ENCODE measurements at regions not wholly inside any gene's neighbourhood (a gene's known extent, or its start where the extent isn't known, plus 50 kb on each side); places are given as distances from the start of the nearest gene placed in this dataset.

DNA sequence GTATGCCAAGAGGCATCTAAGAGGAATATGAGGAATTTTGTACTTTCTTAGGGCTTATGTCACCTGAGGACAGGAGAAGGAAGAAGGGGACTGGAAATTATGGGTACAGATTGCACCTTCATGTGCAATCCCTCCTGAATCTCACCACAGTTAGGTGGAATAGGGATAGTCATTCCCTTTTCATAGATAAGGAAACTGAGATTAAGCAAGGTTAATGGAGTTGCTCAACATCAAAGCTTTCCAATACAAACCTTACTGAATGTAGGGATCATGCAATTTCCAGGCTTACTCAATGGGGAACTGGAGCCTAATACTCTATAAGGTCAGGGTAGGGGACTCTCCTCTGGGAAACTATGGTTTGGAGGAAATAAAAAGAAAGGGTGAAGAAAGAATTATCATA, 133.0 kb downstream of the C11orf87 start:
- DNase-seq: no peak

DNA sequence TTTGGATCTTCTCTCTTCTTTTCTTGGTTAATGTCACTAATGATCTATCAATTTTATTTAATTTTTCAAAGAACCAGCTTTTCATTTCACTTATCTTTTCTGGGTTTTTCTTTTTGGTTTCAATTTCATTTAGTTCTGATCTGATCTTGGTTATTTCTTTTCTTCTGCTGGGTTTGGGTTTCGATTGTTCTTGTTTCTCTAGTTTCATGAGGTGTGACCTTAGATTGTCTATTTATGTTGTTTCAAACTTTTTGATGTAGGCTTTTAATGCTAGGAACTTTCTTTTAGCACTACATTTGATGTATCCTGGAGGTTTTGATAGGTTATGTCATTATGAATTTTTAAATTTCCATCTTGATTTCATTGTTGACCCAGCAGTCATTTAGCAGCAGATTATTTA, 142.3 kb downstream of the C11orf87 start:
- DNase-seq: no peak

GRCh38 chr11:109582470-109582869, 160.5 kb downstream of the C11orf87 start:
- DNase-seq: no peak

- peak; percentile 73 for DNase-seq
Observed at GRCh38 chr11:109584001-109584972, 162.3 kb downstream of the C11orf87 start.

DNA sequence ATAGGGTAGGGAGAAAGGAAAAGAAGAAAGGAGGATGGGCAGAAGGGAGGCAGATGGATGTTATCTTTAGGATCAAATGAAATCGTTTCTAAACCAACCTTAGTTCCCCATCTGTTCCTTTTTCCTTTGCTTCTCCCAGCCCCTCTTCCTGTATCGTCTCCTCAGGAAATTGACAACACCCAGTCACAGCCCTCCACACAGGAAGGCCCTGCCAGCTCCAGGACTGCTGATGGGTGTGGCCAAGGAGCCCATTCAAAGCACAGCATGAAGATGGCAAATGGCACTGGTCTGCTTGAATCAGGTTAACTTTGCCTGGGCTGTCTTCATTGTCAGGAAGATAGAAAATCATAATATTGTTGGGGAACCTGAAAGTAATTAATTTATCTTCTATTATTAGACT, 164.8 kb downstream of the C11orf87 start:
- DNase-seq: no peak

DNA sequence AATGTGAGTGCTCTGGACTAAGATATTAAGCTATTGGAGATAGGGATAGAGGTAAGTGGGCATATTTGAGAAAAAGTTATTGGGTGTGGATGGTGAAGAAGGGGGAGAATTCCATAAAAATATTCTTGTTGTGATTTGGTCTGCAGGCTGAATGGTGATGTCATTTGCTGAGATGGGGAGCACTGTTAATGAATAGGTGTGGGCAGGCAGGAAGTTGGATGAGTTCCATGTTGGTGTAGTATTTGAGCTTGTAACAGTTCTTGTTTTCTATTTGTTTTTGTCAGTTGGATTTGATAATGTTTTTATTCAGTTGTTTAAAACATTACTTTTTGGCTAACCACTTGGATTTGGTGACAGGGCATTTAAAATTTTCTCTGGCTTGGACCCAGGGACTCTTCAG, 168.8 kb downstream of the C11orf87 start:
- no peak for DNase-seq

- no peak for DNase-seq
Observed at GRCh38 chr11:109597336-109597735, 175.3 kb downstream of the C11orf87 start.

DNA sequence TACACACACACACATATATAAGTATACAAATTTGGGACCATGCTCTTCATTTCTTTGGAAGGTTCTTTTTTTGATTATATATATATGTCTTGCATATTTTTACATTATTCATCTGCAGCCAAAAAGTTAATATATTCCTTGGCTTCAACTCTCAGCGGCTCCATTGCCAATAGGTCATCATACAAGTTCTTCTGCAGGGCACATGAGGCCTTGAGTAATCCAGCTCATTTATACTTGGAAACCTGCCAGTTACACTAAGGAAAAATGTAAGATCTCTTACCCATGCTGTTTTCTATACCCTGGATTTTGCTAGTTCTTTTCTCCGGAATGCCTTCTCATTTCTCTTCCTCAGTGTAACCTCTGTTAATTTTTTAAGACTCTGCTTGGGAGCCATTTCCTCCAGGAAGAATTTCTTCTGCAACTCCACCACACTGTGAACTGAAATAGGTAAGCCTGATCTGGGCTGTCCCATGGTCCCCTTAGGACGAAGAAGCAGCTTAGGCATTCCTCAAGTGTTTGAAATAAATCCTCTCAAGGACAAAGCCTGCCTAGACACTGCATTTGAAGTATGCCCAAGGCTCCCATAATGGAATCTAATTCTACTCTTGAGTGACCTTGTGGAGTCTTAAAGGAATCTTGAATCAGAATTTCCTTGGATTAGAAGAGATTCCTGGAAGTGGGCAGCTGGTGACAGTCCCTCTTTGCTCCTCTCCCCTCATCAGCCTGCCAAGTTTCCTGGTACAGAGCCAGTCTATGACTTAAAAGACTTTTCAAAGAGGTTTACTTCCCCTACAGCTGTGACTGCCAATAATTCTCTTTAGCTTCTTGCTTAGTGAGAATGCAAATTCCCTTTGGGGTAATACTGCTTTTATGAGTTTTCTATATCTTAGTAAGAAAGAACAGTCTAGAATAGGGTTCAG, 182.8 kb downstream of the C11orf87 start:
- DNase-seq: peak; percentile 38

DNA sequence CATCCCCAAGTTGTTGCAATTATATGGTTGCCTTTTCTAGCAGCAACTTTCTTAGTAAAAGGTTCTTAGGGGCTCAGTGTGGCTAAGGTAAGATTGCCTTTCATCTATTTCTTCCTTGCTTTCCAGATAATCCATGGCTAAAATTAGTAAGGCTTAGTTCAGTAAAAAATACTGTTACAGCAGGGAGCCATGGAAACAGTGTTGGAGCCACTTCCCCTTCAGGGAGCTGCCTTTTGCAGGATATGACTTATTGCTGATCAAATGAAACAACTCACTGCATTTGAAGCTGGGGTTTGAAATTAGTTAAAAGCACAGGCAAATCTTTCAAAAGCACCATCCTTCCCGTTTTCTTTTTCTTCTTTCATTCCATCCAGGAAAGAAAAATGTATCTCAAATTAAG, 184.3 kb downstream of the C11orf87 start:
- DNase-seq: no peak

DNA sequence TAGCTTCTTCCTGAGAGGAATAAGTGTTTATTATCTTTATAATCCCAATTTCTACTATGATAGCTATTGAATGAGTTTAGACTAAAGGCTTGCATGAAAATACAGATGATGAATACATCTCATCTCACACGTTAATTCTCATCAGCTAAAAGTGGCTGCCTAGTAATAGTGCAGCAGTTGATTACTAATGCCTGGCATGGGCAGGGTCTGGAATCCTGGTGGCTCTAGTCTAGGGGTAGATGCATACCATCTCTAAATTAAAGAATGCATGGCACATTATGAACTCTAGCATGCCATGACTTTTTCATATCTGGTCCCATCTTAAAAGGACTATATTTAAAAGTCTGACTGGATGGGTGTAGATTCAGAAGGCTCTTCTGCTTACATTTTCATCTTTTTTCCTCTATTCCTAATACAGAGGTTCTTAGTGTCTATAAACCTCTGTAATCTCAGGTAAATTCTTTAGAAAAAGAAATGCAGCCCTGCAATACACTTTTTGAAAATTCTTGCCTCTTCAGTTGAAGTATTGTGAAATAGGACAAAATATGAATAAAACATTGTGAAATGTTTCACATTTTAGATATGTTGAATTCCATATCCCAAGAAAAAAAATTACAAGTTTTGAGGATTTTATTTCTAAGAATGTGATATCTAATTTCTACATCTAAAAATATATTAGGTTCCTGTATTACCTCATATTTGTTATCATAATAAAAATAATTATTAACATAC, 187.6 kb downstream of the C11orf87 start:
- DNase-seq: no peak

DNA sequence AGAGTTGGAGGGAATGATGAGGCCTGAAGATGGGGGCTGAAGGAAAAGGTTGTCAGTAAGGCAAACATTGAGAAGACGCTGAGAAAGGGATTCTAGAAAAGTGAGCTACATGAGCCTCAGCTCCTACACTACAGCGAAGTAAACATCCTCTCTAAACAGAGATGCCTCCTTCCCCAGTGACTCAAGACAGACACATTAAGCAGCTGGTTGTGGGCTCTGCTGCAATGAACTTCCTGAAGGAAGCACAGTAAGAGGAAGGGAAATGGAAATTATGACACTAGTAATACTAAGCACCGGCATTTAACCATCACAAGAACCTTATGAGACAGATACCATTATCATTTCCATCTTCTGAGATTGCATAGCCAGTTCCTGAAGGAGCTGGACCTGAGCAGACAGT, 190.5 kb downstream of the C11orf87 start:
- no peak for DNase-seq

DNA sequence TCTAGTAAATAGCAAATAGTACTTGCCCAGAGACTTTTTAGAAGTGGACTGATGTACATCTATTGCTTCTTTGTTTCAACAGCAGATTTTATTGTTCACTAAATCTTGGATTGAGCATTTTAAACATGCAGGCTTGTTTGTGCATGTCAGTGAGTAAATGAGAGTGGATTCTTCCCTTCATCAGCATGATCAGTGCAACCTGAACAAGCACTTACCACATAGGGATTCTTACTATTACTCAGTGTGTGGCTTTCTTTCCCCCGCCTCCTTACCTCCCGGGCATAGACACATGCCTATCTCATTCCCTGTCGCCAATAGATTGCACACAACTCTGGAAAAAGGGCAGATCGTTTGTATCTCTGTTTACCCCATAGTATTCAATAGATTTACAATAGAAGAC, 197.5 kb downstream of the C11orf87 start:
- no peak for DNase-seq

GRCh38 chr11:109629734-109630133, 207.7 kb downstream of the C11orf87 start:
- no peak for DNase-seq

DNA sequence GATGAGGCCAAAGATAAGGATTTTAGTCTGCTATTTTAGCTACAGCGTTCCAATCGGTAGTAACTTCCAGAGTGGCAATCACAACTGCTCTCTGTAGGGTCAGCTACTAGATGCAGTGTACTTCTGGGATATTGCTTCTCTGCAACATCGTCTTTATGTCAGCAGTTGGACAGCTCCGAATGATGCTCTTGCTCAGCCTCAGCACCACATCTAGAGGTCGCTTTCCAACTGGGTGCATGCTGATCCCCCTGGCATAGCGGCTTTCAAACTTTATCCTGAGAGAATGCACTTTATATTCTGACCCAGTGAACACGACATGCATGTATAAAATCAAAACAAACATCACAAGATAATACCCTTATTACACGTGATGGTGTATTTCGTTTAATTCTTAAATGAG, 219.6 kb downstream of the C11orf87 start:
- DNase-seq: peak; percentile 64

DNA sequence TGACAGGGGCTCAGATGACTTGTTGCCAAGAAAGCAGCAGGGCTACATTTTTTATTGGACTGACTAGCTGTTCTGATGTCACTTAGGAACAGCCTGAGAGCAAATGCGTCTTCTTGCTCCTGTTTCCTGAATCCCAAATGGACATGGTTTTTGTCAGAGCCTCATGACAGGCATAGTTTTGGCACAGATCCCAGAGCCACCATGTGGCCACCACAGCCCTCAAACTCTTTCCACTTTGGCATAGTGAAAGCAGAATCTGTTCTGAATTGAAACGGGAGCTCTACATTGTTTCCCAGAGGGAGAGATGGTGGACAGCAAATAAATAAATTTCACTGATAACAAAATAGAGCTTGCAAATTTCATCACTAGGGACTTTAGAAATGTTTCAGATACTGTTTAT, 222.2 kb downstream of the C11orf87 start:
- peak; percentile 62 for DNase-seq

DNA sequence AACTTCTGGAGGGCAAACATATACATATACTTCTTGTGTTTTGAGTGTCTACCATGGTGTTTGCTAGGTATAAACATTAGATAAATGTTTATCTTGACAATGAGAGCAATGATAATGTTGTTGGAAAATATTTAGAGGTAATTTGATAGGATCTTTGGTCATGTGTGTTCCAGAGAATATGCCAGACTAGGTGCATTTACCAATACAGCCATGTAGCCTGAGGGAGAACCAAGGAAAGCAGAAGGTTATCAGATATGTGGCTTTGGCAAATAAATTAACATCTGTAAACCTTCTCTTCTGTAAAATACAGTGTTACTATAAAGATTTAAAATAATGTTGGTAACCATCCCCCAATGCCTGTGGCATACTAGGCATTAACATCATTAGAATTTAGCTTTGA, 226.8 kb downstream of the C11orf87 start:
- no peak for DNase-seq

GRCh38 chr11:109654091-109654490, 232.1 kb downstream of the C11orf87 start:
- no peak for DNase-seq

- no peak for DNase-seq
Observed at GRCh38 chr11:109658190-109658589, 236.2 kb downstream of the C11orf87 start.

DNA sequence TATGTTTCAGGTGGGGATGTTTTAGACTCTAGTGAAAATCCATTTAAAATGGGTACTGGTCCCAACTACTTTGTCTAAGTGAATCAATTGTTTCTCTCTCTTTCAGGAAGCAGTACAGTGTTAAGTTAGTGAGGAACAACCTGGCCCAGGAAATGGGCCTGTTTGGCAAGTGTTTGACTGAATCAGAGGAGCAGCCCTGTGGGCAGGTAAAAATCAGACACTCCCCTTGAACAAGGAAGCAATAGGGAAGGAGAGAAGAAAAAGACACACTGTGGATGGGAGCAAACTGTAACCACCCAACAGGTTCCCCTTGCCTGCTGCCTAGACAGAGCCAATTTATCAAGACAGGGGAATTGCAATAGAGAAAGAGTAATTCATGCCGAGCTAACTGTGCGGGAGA, 245.7 kb downstream of the C11orf87 start:
- DNase-seq: no peak

DNA sequence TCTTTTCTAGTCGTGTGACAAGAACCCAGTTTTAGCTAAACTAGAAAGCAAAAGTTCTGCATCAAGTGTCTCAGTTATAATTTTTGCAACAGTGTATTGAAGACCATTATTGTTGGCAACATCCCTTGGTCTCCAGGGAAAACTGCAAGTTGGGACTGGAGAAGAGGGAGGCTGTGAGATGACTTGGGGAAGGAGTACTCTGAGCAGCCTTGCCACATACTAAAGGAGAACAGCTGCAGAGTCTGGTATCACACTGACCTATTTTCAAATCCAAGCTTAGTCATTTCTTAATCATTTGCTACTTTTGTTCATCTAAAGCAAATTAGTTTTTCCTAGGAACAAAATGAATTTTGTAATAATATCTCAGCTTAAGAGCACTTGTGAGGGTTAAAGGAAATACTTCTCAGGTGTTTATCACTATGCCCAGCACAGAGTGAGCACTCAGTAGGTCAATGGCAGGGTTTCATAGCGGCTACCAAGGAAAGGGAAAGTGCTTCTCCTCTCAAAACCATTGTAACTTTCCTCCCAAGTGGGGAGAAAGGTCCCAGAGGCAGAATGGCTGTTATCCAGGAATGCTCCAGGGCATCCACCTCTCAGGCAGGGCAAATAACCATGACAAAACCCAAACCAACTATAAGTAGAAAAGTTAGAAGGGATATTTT, 247.1 kb downstream of the C11orf87 start:
- peak; percentile 4 for DNase-seq

DNA sequence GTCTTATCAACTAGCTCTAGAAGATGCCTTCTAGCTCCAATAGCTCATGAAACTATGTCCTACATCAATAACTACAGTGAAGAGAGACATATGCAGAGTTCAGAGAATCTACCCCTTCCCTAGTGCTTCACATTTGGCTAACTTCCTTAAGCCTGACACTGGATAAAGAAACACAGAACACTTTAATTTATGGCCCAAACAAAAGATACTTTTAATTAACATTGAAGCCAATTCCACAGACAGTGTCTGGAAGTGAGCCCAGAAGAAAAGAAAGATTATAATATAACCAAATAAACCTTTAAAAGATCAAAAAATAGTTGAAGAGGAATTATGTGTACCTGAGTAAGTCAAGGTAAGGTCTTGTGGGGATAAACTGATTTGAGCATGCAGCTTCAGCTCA, 255.2 kb downstream of the C11orf87 start:
- no peak for DNase-seq

GRCh38 chr11:109677876-109678275, 255.9 kb downstream of the C11orf87 start:
- no peak for DNase-seq
